Caco-2 (cell line): ENCODE measurements at regions not wholly inside any gene's neighbourhood (a gene's known extent, or its start where the extent isn't known, plus 50 kb on each side); places are given as distances from the start of the nearest gene placed in this dataset.

Experiments used
- BruUV-seq: library from RNA; stranded (reverse); fragments of 400-500 nt; replicated peaks from 2 replicates; lab custom pipeline; 2021; lab: Mats Ljungman, UMichigan
- CTCF ChIA-PET: fragments of 300-600 bp; sonication (Branson Sonifier 250); formaldehyde crosslinking; loops from one replicate; lab custom pipeline; 2022; ENCODE audit warnings: antibody characterized with exemption; lab: Charles Lee
- POLR2A ChIA-PET: fragments of 300-600 bp; sonication (Branson Sonifier 250); formaldehyde crosslinking; loops from one replicate; lab custom pipeline; 2022; ENCODE audit warnings: antibody characterized with exemption; lab: Charles Lee
- DNase-seq, 2 experiments: peaks; one replicate each; pipeline versions ENCODE4 v3.0.0 to v3.0.0-alpha.2; 2020 to 2022
- H3K27me3 ChIP-seq: replicated peaks from 2 replicates; pipeline ENCODE4 v1.6.0; 2011; ENCODE audit warnings: low read length; ENCODE audit not compliant: control insufficient read depth, insufficient read depth
- H3K36me3 ChIP-seq: 2 replicates; pipeline ENCODE4 v1.5.1; 2011; ENCODE audit warnings: low read length; ENCODE audit not compliant: control insufficient read depth, insufficient read depth
- H3K4me1 ChIP-seq: fragments of 250-450 bp; sonication (Bioruptor Pico); 2 replicates; pipeline ENCODE4 v1.5.1; 2020; ENCODE audit warnings: mild to moderate bottlenecking
- H3K4me3 ChIP-seq: 2 replicates; pipeline ENCODE4 v1.5.1; 2011; ENCODE audit warnings: low read depth, mild to moderate bottlenecking, control low read depth, low read length
- H3K9me3 ChIP-seq: fragments of 250-450 bp; sonication (Bioruptor Pico); 2 replicates; pipeline ENCODE4 v1.5.1; 2020; ENCODE audit warnings: mild to moderate bottlenecking, moderate library complexity
- H3K27ac Mint-ChIP-seq: one replicate; pipeline ENCODE4 v1.8.0; 2022; ENCODE audit warnings: mixed read lengths; ENCODE audit not compliant: unreplicated experiment
- H3K27me3 Mint-ChIP-seq: one replicate; pipeline ENCODE4 v1.8.0; 2022; ENCODE audit warnings: mixed read lengths; ENCODE audit not compliant: insufficient read depth, unreplicated experiment
- H3K36me3 Mint-ChIP-seq: one replicate; pipeline ENCODE4 v1.8.0; 2022; ENCODE audit warnings: mild to moderate bottlenecking, mixed read lengths; ENCODE audit not compliant: insufficient read depth, unreplicated experiment
- H3K4me1 Mint-ChIP-seq: one replicate; pipeline ENCODE4 v1.8.0; 2022; ENCODE audit warnings: low read depth, mixed read lengths; ENCODE audit not compliant: unreplicated experiment
- H3K4me3 Mint-ChIP-seq: one replicate; pipeline ENCODE4 v1.8.0; 2022; ENCODE audit warnings: mild to moderate bottlenecking, moderate library complexity, mixed read lengths; ENCODE audit not compliant: unreplicated experiment
- H3K9me3 Mint-ChIP-seq: one replicate; pipeline ENCODE4 v1.8.0; 2022; ENCODE audit warnings: mixed read lengths; ENCODE audit not compliant: unreplicated experiment
- CTCF ChIP-seq, 2 experiments: fragments of 200-600 bp in 1 of 2; IDR thresholded peaks; 1 replicate in 1 of 2; 2 replicates in 1 of 2; pipeline versions ENCODE4 v1.5.1 to v1.8.0; 2011 to 2022; ENCODE audit warnings: antibody characterized with exemption in 1 of 2, control low read depth in 1 of 2, inconsistent platforms in 1 of 2, low read depth in 1 of 2, low read length in 1 of 2, mild to moderate bottlenecking in 1 of 2, moderate library complexity in 1 of 2; ENCODE audit not compliant: insufficient read depth in 1 of 2, severe bottlenecking in 1 of 2, unreplicated experiment in 1 of 2
- intact Hi-C: fragments of 100-400 bp; cut with micrococcal nuclease; formaldehyde crosslinking; loops from one replicate; pipeline ENCODE4 v1.10.0; 2022; ENCODE audit not compliant: unreplicated experiment

GRCh38 chr11:79575701-79576100 is 134.9 kb upstream of the TENM4 start:
- Histone ChIP-seq H3K4me1 (peaks cover 66% of the 10 kb centered on the region), H3K27me3 (no peaks in the 10 kb centered on the region), H3K4me3 (no peak overlapping the region), H3K9me3 (no peaks in the 10 kb centered on the region), H3K36me3 (no peaks in the 10 kb centered on the region)
- ChIA-PET POLR2A (no interaction called here), CTCF (interaction anchor here (1.7 kb wide), 1 partner anchor 51 kb away, joined by 5 read pairs; no protein-coding TSS in a partner anchor)
- peak overlapping the region; percentile 63 for H3K27ac Mint-ChIP-seq
- DNase-seq: peak in 1 of 2 experiments; percentile 53
- peak overlapping the region; percentile 17 for H3K4me3 Mint-ChIP-seq
- H3K4me1 Mint-ChIP-seq: peaks cover 63% of the 10 kb centered on the region
- H3K27me3 Mint-ChIP-seq: no peaks in the 10 kb centered on the region
- TF ChIP-seq CTCF (IDR thresholded peaks at IDR 0.05; ENCODE audit: insufficient read depth in 1 of 2, low read depth in 1 of 2, low read length in 1 of 2, severe bottlenecking in 1 of 2, unreplicated experiment in 1 of 2): no peak
- intact Hi-C loops: loop anchor here (1.0 to 2.0 kb wide), 2 partner anchors 9 to 41 kb away; no protein-coding TSS in a partner anchor
- H3K36me3 Mint-ChIP-seq: no peaks in the 10 kb centered on the region
- no peaks in the 10 kb centered on the region for H3K9me3 Mint-ChIP-seq
- BruUV-seq: no TSS peak

GRCh38 chr11:79570104-79570503 is 129.3 kb upstream of the TENM4 start:
- CTCF ChIA-PET: no interaction called here

GRCh38 chr11:79564288-79564925 is 123.6 kb upstream of the TENM4 start:
- Mint-ChIP-seq H3K4me3 (no peak overlapping the region), H3K9me3 (no peaks in the 10 kb centered on the region), H3K27ac (no peak overlapping the region), H3K4me1 (peaks cover 6% of the 10 kb centered on the region), H3K27me3 (no peaks in the 10 kb centered on the region), H3K36me3 (no peaks in the 10 kb centered on the region)
- H3K4me1 ChIP-seq: no peaks in the 10 kb centered on the region
- ChIA-PET CTCF (no interaction called here), POLR2A (no interaction called here)
- no TSS peak for BruUV-seq
- no peaks in the 10 kb centered on the region; the same call in 1 of the 2 replicates for H3K27me3 ChIP-seq
- intact Hi-C loops: no loop called here
- H3K9me3 ChIP-seq: no peaks in the 10 kb centered on the region
- no peak for DNase-seq
- TF ChIP-seq CTCF (IDR thresholded peaks at IDR 0.05; ENCODE audit: insufficient read depth in 1 of 2, low read depth in 1 of 2, low read length in 1 of 2, severe bottlenecking in 1 of 2, unreplicated experiment in 1 of 2): no peak
- H3K36me3 ChIP-seq: no peaks in the 10 kb centered on the region
- H3K4me3 ChIP-seq: no peak overlapping the region

More at GRCh38 chr11:79570104-79570503, 129.3 kb upstream of the TENM4 start:
- DNase-seq: no peak
- H3K27me3 Mint-ChIP-seq: no peaks in the 10 kb centered on the region
- H3K27ac Mint-ChIP-seq: no peak overlapping the region
- intact Hi-C loops: no loop called here
- no peaks in the 10 kb centered on the region for H3K36me3 ChIP-seq
- peaks cover 29% of the 10 kb centered on the region for H3K4me1 ChIP-seq
- peaks cover 37% of the 10 kb centered on the region for H3K4me1 Mint-ChIP-seq
- no peaks in the 10 kb centered on the region for H3K9me3 Mint-ChIP-seq
- H3K4me3 Mint-ChIP-seq: no peak overlapping the region
- no peaks in the 10 kb centered on the region for H3K9me3 ChIP-seq
- TF ChIP-seq CTCF (IDR thresholded peaks at IDR 0.05; ENCODE audit: insufficient read depth in 1 of 2, low read depth in 1 of 2, low read length in 1 of 2, severe bottlenecking in 1 of 2, unreplicated experiment in 1 of 2): no peak
- no TSS peak for BruUV-seq
- no peaks in the 10 kb centered on the region for H3K27me3 ChIP-seq
- POLR2A ChIA-PET: no interaction called here
- H3K36me3 Mint-ChIP-seq: no peaks in the 10 kb centered on the region
- H3K4me3 ChIP-seq: no peak overlapping the region
